GM12865 (cell line): ENCODE measurements at regions not wholly inside any gene's neighbourhood (a gene's known extent, or its start where the extent isn't known, plus 50 kb on each side); places are given as distances from the start of the nearest gene placed in this dataset.
"Not testable (repeated sequence)": the region's sequence is repeated elsewhere in the genome, so short reads cannot be mapped to it uniquely, and the experiment has no call there.

Source experiments
- DNase-seq: peaks from one replicate; pipeline ENCODE4 v3.0.0; 2010; ENCODE audit warnings: low read depth
- H3K4me3 ChIP-seq: 2 replicates; pipeline ENCODE4 v1.5.1; 2011; ENCODE audit warnings: mild to moderate bottlenecking, low read depth, low read length, control low read depth
- CTCF ChIP-seq: IDR thresholded peaks from 2 replicates; pipeline ENCODE4 v1.5.1; 2011; ENCODE audit warnings: low read length, control low read depth, low read depth, inconsistent platforms; ENCODE audit not compliant: insufficient read depth; ENCODE audit errors: missing control alignments

GRCh38 chr11:95638501-95638900 is 151.1 kb downstream of the FAM76B start:
- H3K4me3 ChIP-seq, result no peak overlapping the region
- DNase-seq, result no peak
- no peak for TF ChIP-seq CTCF

GRCh38 chr11:95625164-95625900 is 164.2 kb downstream of the FAM76B start:
- H3K4me3 ChIP-seq, result no peak overlapping the region
- no peak for DNase-seq
- TF ChIP-seq CTCF, result no peak

- no peak for TF ChIP-seq CTCF
- H3K4me3 ChIP-seq, result no peak overlapping the region
- DNase-seq, result no peak
These were observed 173.3 kb downstream of the FAM76B start for GRCh38 chr11:95616256-95616804.

DNA sequence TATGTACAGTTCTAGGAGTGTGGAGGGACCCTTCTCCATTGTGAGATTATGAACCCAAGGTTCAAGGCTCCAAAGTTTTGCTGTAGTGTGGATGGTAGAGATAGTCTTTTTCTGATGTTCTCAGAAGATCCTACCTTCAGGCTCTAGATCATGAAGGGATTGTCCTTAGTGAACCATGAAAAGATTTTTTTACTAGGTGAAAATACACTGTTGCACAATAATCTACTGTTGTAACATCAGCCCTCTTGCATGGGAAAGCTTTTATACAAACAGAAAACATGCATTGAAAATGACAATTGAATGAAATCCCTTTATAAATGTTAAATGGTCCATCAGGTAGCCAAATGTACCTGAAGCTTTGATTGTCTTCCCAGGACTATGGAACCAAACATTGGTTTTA is 177.8 kb downstream of the FAM76B start:
- DNase-seq, result no peak
- no peak for TF ChIP-seq CTCF
- no peak overlapping the region for H3K4me3 ChIP-seq

DNA sequence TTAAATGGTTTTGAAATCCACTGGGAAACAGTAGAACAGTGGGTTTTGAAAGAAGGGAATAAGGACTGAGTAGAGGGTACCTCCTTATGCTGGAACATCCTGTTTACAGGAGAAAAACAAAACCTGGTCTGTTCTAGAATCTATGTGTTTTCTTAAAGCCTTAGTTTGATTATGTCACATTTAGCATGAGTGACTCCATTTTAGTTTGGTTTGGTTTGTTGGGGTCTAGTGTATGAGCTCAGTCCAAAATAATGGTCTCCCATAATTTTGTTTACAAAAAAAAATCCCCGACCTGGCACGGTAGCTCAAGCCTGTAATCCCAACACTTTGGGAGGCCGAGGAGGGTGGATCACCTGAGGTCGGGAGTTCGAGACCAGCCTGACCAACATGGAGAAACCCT is 179.4 kb downstream of the FAM76B start:
- not testable (repeated sequence) for H3K4me3 ChIP-seq, DNase-seq

DNA sequence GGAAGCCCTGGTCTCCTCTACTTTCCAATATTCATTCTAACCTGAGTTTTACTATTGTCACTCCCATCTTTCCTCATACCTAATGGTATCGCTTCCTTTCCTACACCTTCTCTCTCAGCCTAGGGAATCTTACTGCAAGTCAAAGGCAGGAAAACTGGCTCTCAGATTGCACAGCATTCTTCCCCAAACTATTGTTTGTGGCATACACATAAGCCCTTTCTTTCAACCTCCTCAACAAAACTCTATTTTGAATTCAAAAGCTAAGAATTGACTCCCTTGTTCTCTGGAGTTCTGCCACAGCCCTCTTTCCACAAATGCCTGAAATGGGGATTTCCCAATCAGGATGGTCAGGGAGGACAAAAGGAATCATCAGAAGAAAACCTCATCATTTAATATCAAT is 181.5 kb downstream of the FAM76B start:
- DNase-seq, result no peak
- TF ChIP-seq CTCF, result no peak

DNA sequence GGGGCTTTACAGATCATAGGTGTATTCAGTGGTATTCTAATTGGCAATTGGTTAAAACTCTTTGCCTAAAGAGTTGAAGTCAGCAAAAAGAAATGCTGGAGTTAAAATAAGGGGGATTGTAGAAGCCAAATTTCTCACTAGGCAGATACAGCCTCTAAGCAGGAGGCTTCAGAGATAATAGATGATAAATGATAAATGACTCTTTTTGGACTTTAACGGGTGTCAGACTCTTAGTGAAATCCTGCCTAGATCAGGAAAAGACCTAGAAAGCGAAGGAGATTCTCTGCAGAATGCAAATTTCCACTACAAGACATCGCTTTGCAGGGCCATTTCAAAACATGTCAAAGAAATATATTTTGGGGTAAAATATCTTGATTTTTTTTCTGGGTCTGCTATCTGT is 182.8 kb downstream of the FAM76B start:
- TF ChIP-seq CTCF, result no peak
- no peak overlapping the region for H3K4me3 ChIP-seq
- DNase-seq, result no peak

More for the DNA sequence above, 181.5 kb downstream of the FAM76B start:
- no peak overlapping the region for H3K4me3 ChIP-seq
